Smooth muscle cell (in vitro differentiated cells): ENCODE measurements at regions not wholly inside any gene's neighbourhood (a gene's known extent, or its start where the extent isn't known, plus 50 kb on each side); places are given as distances from the start of the nearest gene placed in this dataset.

Experiments used
- DNase-seq: peaks from one replicate; lab custom pipeline; 2025; ENCODE audit not compliant: unreplicated experiment; lab: John Stamatoyannopoulos, UW
- H2AFZ ChIP-seq: fragments of 200-600 bp; sonication (generic); 2 replicates; pipeline ENCODE4 v1.6.0; 2016; ENCODE audit warnings: antibody characterized with exemption, low read depth, mild to moderate bottlenecking
- H3F3A ChIP-seq: fragments of 200-600 bp; sonication (generic); 2 replicates; pipeline ENCODE4 v1.6.0; 2017; ENCODE audit warnings: antibody characterized with exemption, low read depth
- H3K27ac ChIP-seq: fragments of 200-600 bp; sonication (generic); 2 replicates; pipeline ENCODE4 v1.5.1; 2016; ENCODE audit warnings: low read depth, mild to moderate bottlenecking
- H3K27me3 ChIP-seq: fragments of 200-600 bp; sonication (generic); 2 replicates; pipeline ENCODE4 v1.6.1; 2016; ENCODE audit warnings: low read depth, mild to moderate bottlenecking
- H3K36me3 ChIP-seq: fragments of 200-600 bp; sonication (generic); 2 replicates; pipeline ENCODE4 v1.5.1; 2016; ENCODE audit warnings: low read depth
- H3K4me1 ChIP-seq: fragments of 200-600 bp; sonication (generic); 2 replicates; pipeline ENCODE4 v1.5.1; 2016; ENCODE audit warnings: low read depth
- H3K4me2 ChIP-seq: fragments of 200-600 bp; sonication (generic); 2 replicates; pipeline ENCODE4 v1.6.0; 2016; ENCODE audit warnings: mild to moderate bottlenecking
- H3K4me3 ChIP-seq: fragments of 200-600 bp; sonication (generic); 2 replicates; pipeline ENCODE4 v1.5.1; 2016; ENCODE audit warnings: mild to moderate bottlenecking
- H3K79me2 ChIP-seq: fragments of 200-600 bp; sonication (generic); 2 replicates; pipeline ENCODE4 v1.6.0; 2016; ENCODE audit warnings: low read depth, mild to moderate bottlenecking
- H3K9ac ChIP-seq: fragments of 200-600 bp; sonication (generic); 2 replicates; pipeline ENCODE4 v1.6.0; 2016; ENCODE audit warnings: low read depth
- H3K9me3 ChIP-seq: fragments of 200-600 bp; sonication (generic); replicated peaks from 2 replicates; pipeline ENCODE4 v1.5.1; 2016; ENCODE audit warnings: low read depth
- H4K20me1 ChIP-seq: fragments of 200-600 bp; sonication (generic); 2 replicates; pipeline ENCODE4 v1.6.0; 2016; ENCODE audit warnings: low read depth
- WGBS: methylation state at CpG from one replicate; pipeline ENCODE4 v1.1.7; 2016; ENCODE audit warnings: low lambda C conversion rate; 5-methylcytosine and 5-hydroxymethylcytosine counted together
- TF ChIP-seq, protein P1 (sequence below): fragments of 200-600 bp; sonication (generic); IDR thresholded peaks from 2 replicates; pipeline ENCODE4 v1.5.1; 2017; ENCODE audit warnings: borderline replicate concordance, mild to moderate bottlenecking, antibody characterized with exemption; ENCODE audit not compliant: insufficient read depth, poor library complexity, severe bottlenecking

DNA sequence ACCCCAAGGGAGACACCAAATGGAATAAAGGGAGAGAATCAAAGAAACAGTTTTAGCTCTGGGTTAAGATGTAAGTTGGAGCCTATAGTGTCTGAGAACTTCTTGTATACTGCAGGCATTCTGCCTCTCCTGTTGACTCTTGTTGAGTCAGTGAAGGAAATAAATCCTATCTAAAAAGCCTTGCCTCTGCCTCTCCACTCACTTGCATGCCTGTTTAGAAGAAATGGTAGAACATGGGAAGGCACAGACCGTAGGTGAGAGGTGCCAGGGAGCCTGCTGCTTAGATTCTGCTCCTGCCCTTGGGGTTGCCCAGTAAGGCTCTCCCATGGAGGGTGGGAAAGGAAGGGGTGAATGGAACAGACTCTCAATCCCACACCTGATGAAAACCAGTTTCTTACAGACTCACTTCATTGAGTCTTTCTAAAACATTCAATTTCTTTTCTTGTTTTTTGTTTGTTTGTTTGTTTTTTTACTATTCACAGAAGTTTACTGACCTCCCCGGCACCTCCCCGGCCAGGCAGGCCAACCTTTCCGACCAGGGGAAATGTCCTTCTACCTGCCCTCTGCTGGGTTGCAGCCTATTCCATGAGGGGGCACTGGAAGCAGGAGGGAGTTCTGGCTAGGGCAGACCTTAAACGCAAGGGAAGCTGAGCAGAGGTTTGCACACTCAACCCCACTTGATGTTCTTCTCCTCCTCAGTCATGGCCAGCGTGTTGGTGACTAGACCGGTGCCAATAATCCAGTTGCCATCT, 211.7 kb upstream of the WSB1 start:
- Histone ChIP-seq H3K27me3 (no peaks in the 10 kb centered on the region), H2AFZ (no peak overlapping the region), H3K9ac (no peak overlapping the region), H3K4me1 (no peaks in the 10 kb centered on the region), H3K4me2 (no peak overlapping the region), H3K9me3 (no peaks in the 10 kb centered on the region), H3F3A (no peaks in the 10 kb centered on the region), H3K79me2 (no peaks in the 10 kb centered on the region), H3K36me3 (no peaks in the 10 kb centered on the region), H3K27ac (no peak overlapping the region), H3K4me3 (no peak overlapping the region), H4K20me1 (no peaks in the 10 kb centered on the region)
- TF ChIP-seq, protein P1, sequence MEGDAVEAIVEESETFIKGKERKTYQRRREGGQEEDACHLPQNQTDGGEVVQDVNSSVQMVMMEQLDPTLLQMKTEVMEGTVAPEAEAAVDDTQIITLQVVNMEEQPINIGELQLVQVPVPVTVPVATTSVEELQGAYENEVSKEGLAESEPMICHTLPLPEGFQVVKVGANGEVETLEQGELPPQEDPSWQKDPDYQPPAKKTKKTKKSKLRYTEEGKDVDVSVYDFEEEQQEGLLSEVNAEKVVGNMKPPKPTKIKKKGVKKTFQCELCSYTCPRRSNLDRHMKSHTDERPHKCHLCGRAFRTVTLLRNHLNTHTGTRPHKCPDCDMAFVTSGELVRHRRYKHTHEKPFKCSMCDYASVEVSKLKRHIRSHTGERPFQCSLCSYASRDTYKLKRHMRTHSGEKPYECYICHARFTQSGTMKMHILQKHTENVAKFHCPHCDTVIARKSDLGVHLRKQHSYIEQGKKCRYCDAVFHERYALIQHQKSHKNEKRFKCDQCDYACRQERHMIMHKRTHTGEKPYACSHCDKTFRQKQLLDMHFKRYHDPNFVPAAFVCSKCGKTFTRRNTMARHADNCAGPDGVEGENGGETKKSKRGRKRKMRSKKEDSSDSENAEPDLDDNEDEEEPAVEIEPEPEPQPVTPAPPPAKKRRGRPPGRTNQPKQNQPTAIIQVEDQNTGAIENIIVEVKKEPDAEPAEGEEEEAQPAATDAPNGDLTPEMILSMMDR = no peak
- 69% methylated on average over 7 of the region's 7 CpGs for WGBS
- no peak for DNase-seq

DNA sequence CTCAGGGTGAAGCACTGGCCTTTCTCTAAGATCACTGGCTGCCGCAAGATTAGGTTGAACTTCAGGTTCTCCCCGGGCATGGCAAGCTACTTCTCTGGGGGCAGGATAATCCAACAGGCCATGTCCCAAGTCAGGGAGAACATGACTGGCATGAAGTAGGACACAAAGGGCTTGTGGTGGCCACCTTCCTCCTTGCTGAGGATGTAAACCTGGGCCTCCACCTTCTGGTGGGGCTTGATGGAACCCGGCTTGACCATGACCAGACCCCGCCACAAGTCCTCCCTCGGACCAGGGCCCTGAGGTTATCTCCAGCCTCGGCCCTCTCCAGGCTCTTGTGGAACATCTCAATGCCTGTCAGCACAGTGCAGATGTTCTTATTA, 211.1 kb upstream of the WSB1 start:
- H2AFZ ChIP-seq = no peak overlapping the region
- no peaks in the 10 kb centered on the region for H3K4me1 ChIP-seq
- TF ChIP-seq, protein P1 = no peak
- H3F3A ChIP-seq = no peaks in the 10 kb centered on the region
- no peak for DNase-seq
- no peaks in the 10 kb centered on the region for H3K27me3 ChIP-seq
- H3K9me3 ChIP-seq = no peaks in the 10 kb centered on the region
- no peak overlapping the region for H3K4me3 ChIP-seq
- no peak overlapping the region for H3K9ac ChIP-seq
- H3K36me3 ChIP-seq = no peaks in the 10 kb centered on the region
- no peaks in the 10 kb centered on the region for H3K79me2 ChIP-seq
- H4K20me1 ChIP-seq = no peaks in the 10 kb centered on the region
- H3K27ac ChIP-seq = no peak overlapping the region
- no peak overlapping the region for H3K4me2 ChIP-seq
- WGBS = 82% methylated on average over 6 of the region's 6 CpGs

- Histone ChIP-seq H3F3A (no peaks in the 10 kb centered on the region), H3K9ac (no peak overlapping the region), H3K4me1 (no peaks in the 10 kb centered on the region), H2AFZ (no peak overlapping the region), H3K4me2 (no peak overlapping the region), H3K27me3 (no peaks in the 10 kb centered on the region), H3K79me2 (no peaks in the 10 kb centered on the region), H3K27ac (no peak overlapping the region), H3K9me3 (no peaks in the 10 kb centered on the region), H4K20me1 (no peaks in the 10 kb centered on the region), H3K36me3 (no peaks in the 10 kb centered on the region), H3K4me3 (no peak overlapping the region)
- DNase-seq = no peak
- TF ChIP-seq, protein P1 = no peak
- WGBS = 86% methylated on average over 22 of the region's 22 CpGs
Measured at GRCh38 chr17:27083408-27084185, 210.3 kb upstream of the WSB1 start.
